HUES48 (cell line): ENCODE measurements at regions not wholly inside any gene's neighbourhood (a gene's known extent, or its start where the extent isn't known, plus 50 kb on each side); places are given as distances from the start of the nearest gene placed in this dataset.
A peak's percentile ranks its signal among the peaks of the same experiment; 100 is the strongest.

Experiments used
- H3K27ac ChIP-seq: one replicate; pipeline ENCODE4 v1.7.0; 2013; ENCODE audit warnings: low read depth, low read length, inconsistent platforms
- H3K27me3 ChIP-seq: 2 replicates; pipeline ENCODE4 v1.6.1; 2013; ENCODE audit warnings: mild to moderate bottlenecking, low read length; ENCODE audit not compliant: control insufficient read depth, insufficient read depth
- H3K36me3 ChIP-seq: 2 replicates; pipeline ENCODE4 v1.6.1; 2013; ENCODE audit warnings: low read length; ENCODE audit not compliant: control insufficient read depth, insufficient read depth
- H3K4me1 ChIP-seq: 2 replicates; pipeline ENCODE4 v1.6.1; 2013; ENCODE audit warnings: mild to moderate bottlenecking, low read length; ENCODE audit not compliant: control insufficient read depth, insufficient read depth
- H3K4me3 ChIP-seq: 2 replicates; pipeline ENCODE4 v1.5.1; 2013; ENCODE audit warnings: mild to moderate bottlenecking, low read depth, low read length
- H3K9ac ChIP-seq: 2 replicates; pipeline ENCODE4 v1.6.1; 2013; ENCODE audit warnings: mild to moderate bottlenecking, low read depth, low read length, moderate library complexity
- H3K9me3 ChIP-seq: 2 replicates; pipeline ENCODE4 v1.6.1; 2013; ENCODE audit warnings: low read length; ENCODE audit not compliant: control insufficient read depth, insufficient read depth

DNA sequence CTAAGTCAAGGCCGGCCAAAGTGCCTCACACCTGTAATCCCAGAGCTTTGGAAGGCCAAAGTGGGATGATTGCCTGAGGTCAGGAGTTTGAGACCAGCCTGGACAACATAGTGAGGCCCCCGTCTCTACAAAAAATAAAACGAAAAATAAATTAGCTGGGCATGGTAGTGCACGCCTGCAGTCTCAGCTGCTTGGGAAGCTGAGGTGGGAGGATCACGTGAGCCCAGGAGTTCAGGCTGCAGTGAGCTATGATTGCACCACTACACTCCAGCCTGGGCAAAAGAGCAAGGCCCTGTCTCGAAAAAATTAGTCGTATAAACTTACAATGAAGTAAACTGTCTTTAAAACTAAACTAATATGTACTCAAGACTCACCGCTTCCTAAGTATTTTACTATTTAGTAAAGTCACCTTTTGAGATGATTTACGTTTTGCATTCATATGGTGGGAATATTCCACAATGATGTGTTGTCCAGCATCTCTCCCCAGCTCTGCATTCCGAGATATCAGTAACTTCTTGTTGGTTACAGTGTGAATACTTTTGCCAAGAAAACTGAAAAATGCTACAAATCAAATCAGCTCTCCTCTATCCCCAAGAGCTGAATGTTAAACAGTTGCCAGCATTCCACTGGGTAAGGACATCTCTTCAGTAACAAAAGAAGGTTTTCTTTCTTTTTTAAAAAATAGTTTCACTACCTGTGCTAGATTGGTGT, 84.9 kb upstream of the C21orf91 start:
- H3K4me1 ChIP-seq = peaks cover 21% of the 10 kb centered on the region
- H3K27me3 ChIP-seq = no peaks in the 10 kb centered on the region
- H3K9ac ChIP-seq = no peak overlapping the region
- no peak overlapping the region for H3K27ac ChIP-seq
- H3K9me3 ChIP-seq = peaks cover 3% of the 10 kb centered on the region
- no peak overlapping the region for H3K4me3 ChIP-seq
- H3K36me3 ChIP-seq = no peaks in the 10 kb centered on the region

DNA sequence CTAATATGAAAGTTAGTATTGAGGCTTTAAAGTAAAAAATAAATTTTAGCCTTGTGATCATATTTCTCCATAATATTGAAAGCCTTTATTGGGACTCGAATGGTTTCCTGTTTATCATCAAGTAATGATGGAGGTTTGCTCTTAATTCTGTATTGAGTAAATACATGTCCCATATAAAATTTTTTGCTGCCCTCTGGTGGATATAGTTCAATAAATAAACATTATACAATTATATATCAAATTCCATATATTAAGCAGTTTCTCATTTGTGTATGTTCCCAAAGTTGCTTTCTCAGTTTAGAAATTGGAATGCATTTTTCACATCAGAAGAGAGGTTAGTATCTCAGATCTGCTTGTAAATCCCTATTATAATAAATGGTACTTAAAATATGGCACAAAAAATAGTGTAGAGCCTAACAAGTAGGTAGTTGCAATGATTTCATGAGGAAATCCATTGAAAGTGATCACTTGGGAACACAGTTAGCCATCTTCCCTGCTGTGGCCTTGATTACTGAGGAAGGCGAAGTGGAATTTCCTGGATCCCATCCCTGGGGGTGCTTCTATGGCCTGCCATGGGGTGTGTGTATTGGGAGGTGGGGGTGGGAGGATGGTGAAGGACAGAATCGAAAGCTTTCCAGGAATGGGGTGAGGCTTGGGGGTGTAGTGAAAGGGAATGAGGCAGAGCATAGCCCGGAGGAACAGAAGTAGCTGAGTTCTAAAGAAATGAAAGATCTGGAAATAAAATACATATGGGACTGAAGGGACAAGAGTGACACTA, 84.1 kb upstream of the C21orf91 start:
- H3K9ac ChIP-seq = no peak overlapping the region
- peaks cover 21% of the 10 kb centered on the region for H3K4me1 ChIP-seq
- H3K36me3 ChIP-seq = no peaks in the 10 kb centered on the region
- no peak overlapping the region for H3K4me3 ChIP-seq
- no peaks in the 10 kb centered on the region for H3K27me3 ChIP-seq
- H3K27ac ChIP-seq = peak overlapping the region; percentile 59
- peaks cover 7% of the 10 kb centered on the region for H3K9me3 ChIP-seq

DNA sequence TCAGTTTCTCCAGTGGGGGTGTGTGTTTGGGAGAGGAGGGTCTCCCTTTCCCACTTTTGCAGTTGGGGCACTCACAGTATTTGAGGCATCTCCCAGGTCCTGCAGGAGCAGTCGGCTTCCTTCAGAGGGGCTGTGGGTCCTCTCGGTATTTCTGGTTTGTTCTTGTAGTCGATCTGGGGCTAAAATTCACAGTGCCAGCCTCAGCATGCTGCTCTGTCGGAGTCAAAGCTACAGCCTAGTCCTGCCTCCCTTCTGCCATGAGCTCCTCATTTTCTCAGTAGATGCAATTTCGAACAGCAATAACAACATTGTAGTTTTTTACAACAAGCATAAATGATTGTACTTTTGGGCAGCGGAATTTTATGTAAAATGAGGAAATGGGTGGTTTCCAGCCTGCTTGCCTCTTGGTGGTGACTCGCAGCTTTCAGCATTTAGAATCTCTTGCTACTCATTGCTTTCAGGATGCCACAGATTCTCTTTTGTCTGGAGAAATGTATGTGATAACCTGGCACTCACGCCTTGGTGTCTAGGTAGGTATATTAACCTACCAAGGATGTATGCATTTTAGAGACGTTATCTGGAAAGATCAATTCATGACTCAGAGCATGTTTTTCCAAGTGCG, 82.4 kb upstream of the C21orf91 start:
- no peak overlapping the region for H3K4me3 ChIP-seq
- H3K9me3 ChIP-seq = peaks cover 7% of the 10 kb centered on the region
- peaks cover 21% of the 10 kb centered on the region for H3K4me1 ChIP-seq
- peak overlapping the region; percentile 98 for H3K27ac ChIP-seq
- no peaks in the 10 kb centered on the region for H3K27me3 ChIP-seq
- H3K9ac ChIP-seq = peak overlapping the region; percentile 63; the same call in 1 of the 2 replicates
- H3K36me3 ChIP-seq = no peaks in the 10 kb centered on the region

DNA sequence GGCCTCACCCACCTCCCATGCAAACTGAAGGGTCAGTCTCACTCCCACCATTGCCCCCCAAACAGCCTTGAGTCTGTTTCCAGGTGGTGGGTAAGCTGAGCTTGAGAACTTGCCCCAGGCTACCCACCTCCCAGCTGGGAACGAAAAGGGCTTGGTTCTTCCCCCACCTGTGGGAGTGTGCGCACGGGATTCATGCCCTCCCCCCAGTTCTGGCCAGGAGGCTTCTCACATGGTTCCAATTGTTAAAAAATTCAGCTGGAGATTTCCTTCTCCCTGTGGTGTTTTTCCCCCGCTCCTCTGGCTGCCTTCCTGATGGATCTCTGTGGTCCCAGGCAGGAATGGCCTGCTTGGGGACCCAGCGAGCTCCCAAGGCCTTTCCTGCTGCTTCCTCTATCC, 81.8 kb upstream of the C21orf91 start:
- H3K36me3 ChIP-seq = no peaks in the 10 kb centered on the region
- peaks cover 7% of the 10 kb centered on the region for H3K9me3 ChIP-seq
- no peaks in the 10 kb centered on the region for H3K27me3 ChIP-seq
- no peak overlapping the region for H3K4me3 ChIP-seq
- H3K4me1 ChIP-seq = peaks cover 21% of the 10 kb centered on the region
- H3K9ac ChIP-seq = peak overlapping the region; percentile 63
- H3K27ac ChIP-seq = peak overlapping the region; percentile 98

DNA sequence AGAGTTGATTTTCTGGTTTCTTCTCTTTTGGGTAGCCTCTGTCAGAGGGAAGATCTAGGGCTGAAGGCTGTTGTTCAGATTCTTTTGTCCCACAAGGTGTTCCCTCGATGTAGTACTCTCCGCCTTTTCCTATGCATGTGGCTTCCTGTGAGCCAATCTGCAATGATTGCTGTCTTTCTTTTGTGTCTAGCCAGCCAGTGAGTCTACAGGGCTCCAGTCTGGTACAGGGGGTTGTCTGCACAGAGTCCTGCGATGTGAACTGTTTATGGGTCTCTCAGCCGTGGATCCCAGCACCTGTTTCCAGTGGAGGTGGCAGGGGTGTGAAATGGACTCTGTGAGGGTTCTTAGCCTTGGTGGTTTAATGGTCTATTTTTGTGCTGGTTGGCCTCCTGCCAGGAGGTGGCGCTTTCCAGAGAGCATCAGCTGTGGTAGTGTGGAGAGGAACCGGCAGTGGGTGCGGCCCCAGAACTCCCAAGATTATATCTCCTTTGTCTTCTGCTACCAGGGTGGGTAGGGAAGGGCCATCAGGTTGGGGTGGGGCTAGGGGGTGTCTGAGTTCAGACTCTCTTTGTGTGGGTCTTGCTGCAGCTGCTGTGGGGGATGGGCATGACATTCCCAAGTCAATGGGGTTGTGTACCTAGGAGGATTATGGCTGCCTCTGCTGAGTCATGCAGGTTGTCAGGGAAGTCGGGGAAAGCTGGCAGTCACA, 81.3 kb upstream of the C21orf91 start:
- H3K27me3 ChIP-seq = no peaks in the 10 kb centered on the region
- H3K9me3 ChIP-seq = peaks cover 7% of the 10 kb centered on the region
- no peaks in the 10 kb centered on the region for H3K36me3 ChIP-seq
- H3K27ac ChIP-seq = peak overlapping the region; percentile 98
- peak overlapping the region; percentile 11; the same call in 1 of the 2 replicates for H3K4me3 ChIP-seq
- peak overlapping the region; percentile 63 for H3K9ac ChIP-seq
- H3K4me1 ChIP-seq = peaks cover 21% of the 10 kb centered on the region

DNA sequence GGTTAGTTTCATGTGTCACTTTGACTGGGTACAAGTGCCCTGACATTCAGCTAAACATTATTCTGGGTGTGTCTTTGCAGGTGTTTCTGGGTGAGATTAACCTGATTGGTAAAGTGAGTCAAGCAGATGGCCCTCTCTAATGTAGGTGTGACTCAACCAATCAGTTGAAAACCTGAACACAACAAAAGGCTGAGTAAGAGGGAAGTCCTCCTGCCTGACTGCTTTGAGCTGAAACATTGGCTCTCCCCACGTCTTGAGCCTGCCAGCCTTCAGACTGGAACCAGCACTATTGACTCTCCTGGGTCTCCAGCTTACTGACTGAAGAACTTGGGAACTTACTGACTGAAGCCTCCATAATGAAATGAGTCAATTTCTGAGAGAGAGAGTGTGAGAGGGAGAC, 70.0 kb upstream of the C21orf91 start:
- H3K27me3 ChIP-seq = no peaks in the 10 kb centered on the region
- H3K9me3 ChIP-seq = no peaks in the 10 kb centered on the region
- H3K9ac ChIP-seq = no peak overlapping the region
- H3K27ac ChIP-seq = no peak overlapping the region
- no peaks in the 10 kb centered on the region for H3K36me3 ChIP-seq
- H3K4me3 ChIP-seq = no peak overlapping the region
- no peaks in the 10 kb centered on the region for H3K4me1 ChIP-seq

DNA sequence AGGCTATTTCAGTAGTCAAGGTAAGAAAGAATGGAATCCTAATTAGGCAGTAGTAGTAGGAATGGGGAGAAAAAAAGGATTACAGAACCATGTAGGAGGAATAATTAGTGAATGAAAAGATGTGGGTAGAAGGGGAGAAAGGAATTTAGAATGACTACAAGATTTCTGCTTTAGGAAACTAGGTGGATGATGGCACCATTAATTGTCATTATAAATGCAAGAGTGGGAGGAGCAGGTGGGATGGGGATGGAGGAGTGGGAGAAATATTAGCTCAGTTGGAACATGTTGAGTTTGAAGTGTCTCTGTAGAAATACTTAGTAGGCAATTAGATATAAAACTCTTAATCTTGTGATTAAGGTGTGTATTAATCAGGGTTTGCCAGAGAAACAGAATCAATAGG, 50.0 kb upstream of the C21orf91 start:
- no peaks in the 10 kb centered on the region for H3K9me3 ChIP-seq
- H3K27ac ChIP-seq = no peak overlapping the region
- no peaks in the 10 kb centered on the region for H3K36me3 ChIP-seq
- H3K9ac ChIP-seq = no peak overlapping the region
- H3K4me3 ChIP-seq = no peak overlapping the region
- no peaks in the 10 kb centered on the region for H3K27me3 ChIP-seq
- H3K4me1 ChIP-seq = no peaks in the 10 kb centered on the region
